ENCODE measurements at regions not wholly inside any gene's neighbourhood (a gene's known extent, or its start where the extent isn't known, plus 50 kb on each side); places are given as distances from the start of the nearest gene placed in this dataset.

- Histone ChIP-seq H3K27me3 (ENCODE audit: control insufficient read depth, insufficient read depth, low read length) (no peaks in the 10 kb centered on the region), H3K36me3 (ENCODE audit: control insufficient read depth, insufficient read depth, low read length) (no peaks in the 10 kb centered on the region), H3K4me3 (ENCODE audit: low read depth, low read length) (no peak overlapping the region)
- peak; percentile 20 for TF ChIP-seq CTCF (IDR thresholded peaks at IDR 0.05; ENCODE audit: insufficient read depth, low read length, severe bottlenecking)
- FAIRE-seq = no peak
- DNase-seq (ENCODE audit: low read depth) = peak; percentile 42
Measured at GRCh38 chr13:64471916-64472315, 2758.2 kb downstream of the PCDH9 start.

- Histone ChIP-seq H3K36me3 (ENCODE audit: control insufficient read depth, insufficient read depth, low read length) (no peaks in the 10 kb centered on the region), H3K4me3 (ENCODE audit: low read depth, low read length) (no peak overlapping the region)
- FAIRE-seq = no peak
Measured at GRCh38 chr13:64470751-64471150, 2759.4 kb downstream of the PCDH9 start.

GRCh38 chr13:64459778-64460177 is 2770.4 kb downstream of the PCDH9 start:
- DNase-seq (ENCODE audit: low read depth) (no peak), FAIRE-seq (no peak)
- Histone ChIP-seq H3K4me3 (ENCODE audit: low read depth, low read length) (no peak overlapping the region), H3K36me3 (ENCODE audit: control insufficient read depth, insufficient read depth, low read length) (no peaks in the 10 kb centered on the region), H3K27me3 (ENCODE audit: control insufficient read depth, insufficient read depth, low read length) (no peaks in the 10 kb centered on the region)
- no peak for TF ChIP-seq CTCF (IDR thresholded peaks at IDR 0.05; ENCODE audit: insufficient read depth, low read length, severe bottlenecking)

More at GRCh38 chr13:64470751-64471150, 2759.4 kb downstream of the PCDH9 start:
- H3K27me3 ChIP-seq (ENCODE audit: control insufficient read depth, insufficient read depth, low read length) = no peaks in the 10 kb centered on the region
- DNase-seq (ENCODE audit: low read depth) = no peak
- TF ChIP-seq CTCF (IDR thresholded peaks at IDR 0.05; ENCODE audit: insufficient read depth, low read length, severe bottlenecking) = no peak

- Histone ChIP-seq H3K4me3 (ENCODE audit: low read depth, low read length) (no peak overlapping the region), H3K36me3 (ENCODE audit: control insufficient read depth, insufficient read depth, low read length) (no peaks in the 10 kb centered on the region), H3K27me3 (ENCODE audit: control insufficient read depth, insufficient read depth, low read length) (no peaks in the 10 kb centered on the region)
- TF ChIP-seq CTCF (IDR thresholded peaks at IDR 0.05; ENCODE audit: insufficient read depth, low read length, severe bottlenecking) = no peak
- DNase-seq (ENCODE audit: low read depth) (no peak), FAIRE-seq (no peak)
Measured at GRCh38 chr13:64457976-64458375, 2772.2 kb downstream of the PCDH9 start.

GRCh38 chr13:64455124-64455523 is 2775.0 kb downstream of the PCDH9 start:
- no peak overlapping the region for H3K4me3 ChIP-seq (ENCODE audit: low read depth, low read length)
- no peak for FAIRE-seq
- H3K36me3 ChIP-seq (ENCODE audit: control insufficient read depth, insufficient read depth, low read length) = no peaks in the 10 kb centered on the region
- no peaks in the 10 kb centered on the region for H3K27me3 ChIP-seq (ENCODE audit: control insufficient read depth, insufficient read depth, low read length)
- DNase-seq (ENCODE audit: low read depth) = no peak
- no peak for TF ChIP-seq CTCF (IDR thresholded peaks at IDR 0.05; ENCODE audit: insufficient read depth, low read length, severe bottlenecking)

GRCh38 chr13:64453831-64454230 is 2776.3 kb downstream of the PCDH9 start:
- no peaks in the 10 kb centered on the region for H3K36me3 ChIP-seq (ENCODE audit: control insufficient read depth, insufficient read depth, low read length)
- no peak for TF ChIP-seq CTCF (IDR thresholded peaks at IDR 0.05; ENCODE audit: insufficient read depth, low read length, severe bottlenecking)
- H3K4me3 ChIP-seq (ENCODE audit: low read depth, low read length) = no peak overlapping the region
- FAIRE-seq (no peak), DNase-seq (ENCODE audit: low read depth) (no peak)
- no peaks in the 10 kb centered on the region for H3K27me3 ChIP-seq (ENCODE audit: control insufficient read depth, insufficient read depth, low read length)
